Tibial nerve (tissue), 4 donors: ENCODE measurements at regions not wholly inside any gene's neighbourhood (a gene's known extent, or its start where the extent isn't known, plus 50 kb on each side); places are given as distances from the start of the nearest gene placed in this dataset.

ENCODE experiments used
- DNase-seq, 2 donors: peaks; one replicate each; pipeline ENCODE4 v3.0.0-alpha.2; 2019; ENCODE audit warnings: low spot score in 2 of 2
- H3K27ac ChIP-seq, 4 donors: fragments of 200-600 bp; sonication (generic) in 3 of 4; one replicate each; pipeline ENCODE4 v1.5.1; 2017 to 2019; ENCODE audit warnings: mild to moderate bottlenecking in 1 of 4
- H3K27me3 ChIP-seq, 2 donors: fragments of 200-600 bp; sonication (generic) in 1 of 2; one replicate each; pipeline versions ENCODE4 v1.5.1 to v1.6.0; 2017 to 2019
- H3K36me3 ChIP-seq, 3 donors: fragments of 200-600 bp; sonication (generic); one replicate each; pipeline ENCODE4 v1.5.1; 2018 to 2019
- H3K4me1 ChIP-seq, 4 donors: fragments of 200-600 bp; sonication (generic) in 3 of 4; one replicate each; pipeline ENCODE4 v1.5.1; 2017 to 2019
- H3K4me3 ChIP-seq, 4 donors: fragments of 200-600 bp; sonication (generic) in 3 of 4; one replicate each; pipeline ENCODE4 v1.5.1; 2017 to 2019; ENCODE audit warnings: mild to moderate bottlenecking in 1 of 4, moderate library complexity in 1 of 4
- H3K9me3 ChIP-seq, 4 donors: fragments of 200-600 bp; sonication (generic) in 3 of 4; one replicate each; pipeline ENCODE4 v1.5.1; 2017 to 2019
- CTCF ChIP-seq, 5 experiments: fragments of 200-600 bp in 3 of 5; fragments of 450-650 bp in 2 of 5; sonication (generic) in 3 of 5; IDR thresholded peaks; one replicate each; pipeline ENCODE4 v1.5.1; 2016 to 2019; ENCODE audit warnings: antibody characterized with exemption in 5 of 5, mild to moderate bottlenecking in 3 of 5, moderate library complexity in 2 of 5
- EP300 ChIP-seq, 2 donors: sonication (generic); formaldehyde crosslinking; IDR thresholded peaks; one replicate each; pipeline ENCODE4 v1.6.1; 2017; ENCODE audit warnings: antibody characterized with exemption in 2 of 2, mild to moderate bottlenecking in 1 of 2
- POLR2A ChIP-seq, 2 donors: fragments of 450-650 bp; IDR thresholded peaks; one replicate each; pipeline ENCODE4 v1.6.1; 2017; ENCODE audit warnings: antibody characterized with exemption in 2 of 2, mild to moderate bottlenecking in 2 of 2, moderate library complexity in 2 of 2
- WGBS, 2 donors: methylation state at CpG; one replicate each; pipeline ENCODE4 v1.1.5; 2018; 5-methylcytosine and 5-hydroxymethylcytosine counted together

- Histone ChIP-seq H3K4me1 (peaks cover 0 to 22% (median 0%) of the 10 kb centered on the region in 4 donors), H3K9me3 (no peaks in the 10 kb centered on the region), H3K27me3 (no peaks in the 10 kb centered on the region), H3K4me3 (no peak overlapping the region), H3K27ac (no peak overlapping the region), H3K36me3 (no peaks in the 10 kb centered on the region)
- 94 to 97% methylated on average over 4 of the region's 4 CpGs for WGBS, 2 donors
- no peak for TF ChIP-seq EP300 (IDR thresholded peaks at IDR 0.05)
- no peak for TF ChIP-seq CTCF (IDR thresholded peaks at IDR 0.05)
- no peak for TF ChIP-seq POLR2A (IDR thresholded peaks at IDR 0.05)
- no peak for DNase-seq
Measured at GRCh38 chr7:116327135-116327534, 116.8 kb downstream of the TES start.

- Histone ChIP-seq H3K27me3 (no peaks in the 10 kb centered on the region), H3K4me3 (no peak overlapping the region), H3K4me1 (peaks cover 0 to 22% (median 0%) of the 10 kb centered on the region in 4 donors), H3K36me3 (no peaks in the 10 kb centered on the region), H3K27ac (peak overlapping the region in 1 of 4 donors; percentile 38), H3K9me3 (no peaks in the 10 kb centered on the region)
- DNase-seq = no peak
- no peak for TF ChIP-seq CTCF (IDR thresholded peaks at IDR 0.05)
- no peak for TF ChIP-seq EP300 (IDR thresholded peaks at IDR 0.05)
- WGBS, 2 donors = 66 to 69% methylated on average over 7 of the region's 7 CpGs
Measured at GRCh38 chr7:116327752-116328151, 117.4 kb downstream of the TES start.

- H3K4me1 ChIP-seq = peaks cover 0 to 22% (median 0%) of the 10 kb centered on the region in 4 donors
- peak overlapping the region in 1 of 4 donors; percentile 38 for H3K27ac ChIP-seq
- no peaks in the 10 kb centered on the region for H3K27me3 ChIP-seq
- WGBS, 2 donors = 49 to 59% methylated on average over 1 of the region's 1 CpG
- TF ChIP-seq CTCF (IDR thresholded peaks at IDR 0.05) (no peak), POLR2A (IDR thresholded peaks at IDR 0.05) (no peak), EP300 (IDR thresholded peaks at IDR 0.05) (no peak)
- H3K9me3 ChIP-seq = no peaks in the 10 kb centered on the region
- no peaks in the 10 kb centered on the region for H3K36me3 ChIP-seq
- no peak for DNase-seq
- H3K4me3 ChIP-seq = no peak overlapping the region
Measured at GRCh38 chr7:116328161-116328560, 117.8 kb downstream of the TES start.

- Histone ChIP-seq H3K4me1 (peaks cover 0 to 22% (median 0%) of the 10 kb centered on the region in 4 donors), H3K4me3 (no peak overlapping the region), H3K27me3 (no peaks in the 10 kb centered on the region), H3K36me3 (no peaks in the 10 kb centered on the region), H3K27ac (no peak overlapping the region), H3K9me3 (no peaks in the 10 kb centered on the region)
- WGBS, 2 donors = 84 to 85% methylated on average over 1 of the region's 1 CpG
- DNase-seq = no peak
- TF ChIP-seq EP300 (IDR thresholded peaks at IDR 0.05) (no peak), POLR2A (IDR thresholded peaks at IDR 0.05) (no peak), CTCF (IDR thresholded peaks at IDR 0.05) (no peak)
Measured at GRCh38 chr7:116329686-116330503, 119.6 kb downstream of the TES start.

GRCh38 chr7:116331020-116331419, 120.7 kb downstream of the TES start:
- H3K9me3 ChIP-seq = no peaks in the 10 kb centered on the region
- H3K4me3 ChIP-seq = no peak overlapping the region
- H3K4me1 ChIP-seq = peaks cover 0 to 22% (median 0%) of the 10 kb centered on the region in 4 donors
- no peak overlapping the region for H3K27ac ChIP-seq
- no peaks in the 10 kb centered on the region for H3K27me3 ChIP-seq
- TF ChIP-seq EP300 (IDR thresholded peaks at IDR 0.05) (no peak), POLR2A (IDR thresholded peaks at IDR 0.05) (no peak)
- no peak for DNase-seq
- no peaks in the 10 kb centered on the region for H3K36me3 ChIP-seq
